ENCODE measurements at regions not wholly inside any gene's neighbourhood (a gene's known extent, or its start where the extent isn't known, plus 50 kb on each side); places are given as distances from the start of the nearest gene placed in this dataset.
"Not testable (repeated sequence)": the region's sequence is repeated elsewhere in the genome, so short reads cannot be mapped to it uniquely, and the experiment has no call there.

- peak; percentile 63 to 88 (median 76) for TF ChIP-seq CTCF (IDR thresholded peaks at IDR 0.05 in 8 of 11, conservative IDR thresholded peaks at IDR 0.05 in 3 of 11)
- TF ChIP-seq POLR2A (IDR thresholded peaks at IDR 0.05): not testable (repeated sequence)
Observed at GRCh38 chr17:45592433-45592923, 102.0 kb upstream of the PLEKHM1 start.
